Stimulated activated CD4-positive, alpha-beta T cell treated with anti-CD3 and anti-CD28 coated beads, Interleukin-4, amount 100 ng/mL, for 1 hour (primary cell): ENCODE measurements at regions not wholly inside any gene's neighbourhood (a gene's known extent, or its start where the extent isn't known, plus 50 kb on each side); places are given as distances from the start of the nearest gene placed in this dataset.
"Not testable (repeated sequence)": the region's sequence is repeated elsewhere in the genome, so short reads cannot be mapped to it uniquely, and the experiment has no call there.

Experiments
- DNase-seq: peaks from one replicate; pipeline ENCODE4 v3.0.0-alpha.2; 2020

GRCh38 chr10:21047511-21047910, 150.4 kb upstream of the NEBL start:
- no peak for DNase-seq

- DNase-seq = no peak
Observed at GRCh38 chr10:21047096-21047495, 150.0 kb upstream of the NEBL start.

GRCh38 chr10:21043044-21043443, 145.9 kb upstream of the NEBL start:
- DNase-seq = no peak

- DNase-seq = no peak
Observed at GRCh38 chr10:21042536-21042935, 145.4 kb upstream of the NEBL start.

GRCh38 chr10:21041763-21042458, 144.8 kb upstream of the NEBL start:
- no peak for DNase-seq

- no peak for DNase-seq
Observed at GRCh38 chr10:21039721-21040120, 142.6 kb upstream of the NEBL start.

GRCh38 chr10:21036757-21037156, 139.6 kb upstream of the NEBL start:
- no peak for DNase-seq

GRCh38 chr10:21034770-21035169, 137.7 kb upstream of the NEBL start:
- not testable (repeated sequence) for DNase-seq

GRCh38 chr10:21034241-21034640, 137.1 kb upstream of the NEBL start:
- DNase-seq = no peak

- no peak for DNase-seq
Observed at GRCh38 chr10:21032587-21033319, 135.6 kb upstream of the NEBL start.

GRCh38 chr10:21031232-21031795, 134.2 kb upstream of the NEBL start:
- DNase-seq = no peak

GRCh38 chr10:21030091-21030490, 133.0 kb upstream of the NEBL start:
- no peak for DNase-seq

GRCh38 chr10:21022821-21023220, 125.7 kb upstream of the NEBL start:
- no peak for DNase-seq

GRCh38 chr10:21021843-21022594, 124.9 kb upstream of the NEBL start:
- DNase-seq = no peak

GRCh38 chr10:21021231-21021630, 124.1 kb upstream of the NEBL start:
- DNase-seq = no peak

- peak; percentile 12 for DNase-seq
Observed at GRCh38 chr10:21020545-21020944, 123.4 kb upstream of the NEBL start.

- no peak for DNase-seq
Observed at GRCh38 chr10:21019436-21019835, 122.3 kb upstream of the NEBL start.

GRCh38 chr10:21015851-21016250, 118.7 kb upstream of the NEBL start:
- no peak for DNase-seq

GRCh38 chr10:21014141-21014540, 117.0 kb upstream of the NEBL start:
- no peak for DNase-seq

- DNase-seq = no peak
Observed at GRCh38 chr10:21011433-21012018, 114.4 kb upstream of the NEBL start.

GRCh38 chr10:21010615-21011014, 113.5 kb upstream of the NEBL start:
- DNase-seq = no peak

GRCh38 chr10:21003240-21003822, 106.2 kb upstream of the NEBL start:
- no peak for DNase-seq
